ENCODE measurements at regions not wholly inside any gene's neighbourhood (a gene's known extent, or its start where the extent isn't known, plus 50 kb on each side); places are given as distances from the start of the nearest gene placed in this dataset.

DNA sequence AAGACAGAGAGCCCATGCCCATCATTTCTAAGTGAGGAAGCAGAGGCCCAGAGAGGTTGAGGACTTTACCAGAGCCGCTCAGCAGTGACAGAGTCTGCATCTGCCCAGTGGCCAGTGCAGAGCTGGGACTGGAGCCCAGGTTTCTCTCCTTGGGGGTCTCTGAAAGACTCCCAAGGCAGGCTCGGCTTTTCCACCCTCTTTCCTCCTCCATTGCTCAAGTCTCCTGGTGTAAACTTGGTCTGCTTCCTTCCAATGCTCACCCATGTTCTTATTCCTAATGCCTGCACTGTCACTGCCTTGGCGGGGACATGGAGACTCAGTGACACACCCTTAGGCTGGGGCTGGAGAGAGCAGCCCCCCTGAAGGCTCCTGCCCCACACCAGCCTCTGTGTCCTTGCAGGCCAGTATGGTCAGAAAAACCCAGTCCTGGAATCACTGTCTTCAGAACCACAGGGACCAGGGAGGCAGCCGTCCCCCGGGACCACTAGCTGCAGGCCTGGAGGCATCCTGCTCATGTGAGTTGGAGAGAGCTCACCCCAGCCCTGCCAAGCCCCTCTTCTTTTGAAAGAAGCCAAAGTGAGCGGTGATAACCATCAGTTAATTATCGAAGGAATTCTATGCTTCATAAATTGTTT lies 211.0 kb upstream of the ZNF536 start:
- intact Hi-C loops (cut with micrococcal nuclease; ENCODE audit: unreplicated experiment): no loop called here
- H3K27me3 Mint-ChIP-seq (ENCODE audit: insufficient read depth, unreplicated experiment): peaks cover 5% of the 10 kb centered on the region
- peaks cover 11% of the 10 kb centered on the region for H3K9me3 Mint-ChIP-seq (ENCODE audit: unreplicated experiment)
- BruUV-seq (replicated peaks): no TSS peak
- H3K4me3 Mint-ChIP-seq (ENCODE audit: unreplicated experiment): no peak overlapping the region
- ChIA-PET CTCF (no interaction called here), POLR2A (no interaction called here)
- H3K4me3 ChIP-seq (ENCODE audit: low read depth, low read length): no peak overlapping the region
- no peaks in the 10 kb centered on the region for H3K36me3 Mint-ChIP-seq (ENCODE audit: insufficient read depth, unreplicated experiment)
- H3K4me1 Mint-ChIP-seq (ENCODE audit: low read depth, unreplicated experiment): no peaks in the 10 kb centered on the region
- H3K36me3 ChIP-seq (ENCODE audit: control insufficient read depth, insufficient read depth, low read length): no peaks in the 10 kb centered on the region
- no peak for DNase-seq
- H3K27ac Mint-ChIP-seq (ENCODE audit: unreplicated experiment): no peak overlapping the region
- H3K4me1 ChIP-seq: no peaks in the 10 kb centered on the region
- H3K27me3 ChIP-seq (replicated peaks; ENCODE audit: control insufficient read depth, insufficient read depth, low read length): no peaks in the 10 kb centered on the region; the same call in 1 of the 2 replicates
- no peaks in the 10 kb centered on the region for H3K9me3 ChIP-seq
- TF ChIP-seq, protein P1, sequence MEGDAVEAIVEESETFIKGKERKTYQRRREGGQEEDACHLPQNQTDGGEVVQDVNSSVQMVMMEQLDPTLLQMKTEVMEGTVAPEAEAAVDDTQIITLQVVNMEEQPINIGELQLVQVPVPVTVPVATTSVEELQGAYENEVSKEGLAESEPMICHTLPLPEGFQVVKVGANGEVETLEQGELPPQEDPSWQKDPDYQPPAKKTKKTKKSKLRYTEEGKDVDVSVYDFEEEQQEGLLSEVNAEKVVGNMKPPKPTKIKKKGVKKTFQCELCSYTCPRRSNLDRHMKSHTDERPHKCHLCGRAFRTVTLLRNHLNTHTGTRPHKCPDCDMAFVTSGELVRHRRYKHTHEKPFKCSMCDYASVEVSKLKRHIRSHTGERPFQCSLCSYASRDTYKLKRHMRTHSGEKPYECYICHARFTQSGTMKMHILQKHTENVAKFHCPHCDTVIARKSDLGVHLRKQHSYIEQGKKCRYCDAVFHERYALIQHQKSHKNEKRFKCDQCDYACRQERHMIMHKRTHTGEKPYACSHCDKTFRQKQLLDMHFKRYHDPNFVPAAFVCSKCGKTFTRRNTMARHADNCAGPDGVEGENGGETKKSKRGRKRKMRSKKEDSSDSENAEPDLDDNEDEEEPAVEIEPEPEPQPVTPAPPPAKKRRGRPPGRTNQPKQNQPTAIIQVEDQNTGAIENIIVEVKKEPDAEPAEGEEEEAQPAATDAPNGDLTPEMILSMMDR (IDR thresholded peaks at IDR 0.05; ENCODE audit: insufficient read depth in 1 of 2, low read depth in 1 of 2, low read length in 1 of 2, severe bottlenecking in 1 of 2, unreplicated experiment in 1 of 2): no peak

DNA sequence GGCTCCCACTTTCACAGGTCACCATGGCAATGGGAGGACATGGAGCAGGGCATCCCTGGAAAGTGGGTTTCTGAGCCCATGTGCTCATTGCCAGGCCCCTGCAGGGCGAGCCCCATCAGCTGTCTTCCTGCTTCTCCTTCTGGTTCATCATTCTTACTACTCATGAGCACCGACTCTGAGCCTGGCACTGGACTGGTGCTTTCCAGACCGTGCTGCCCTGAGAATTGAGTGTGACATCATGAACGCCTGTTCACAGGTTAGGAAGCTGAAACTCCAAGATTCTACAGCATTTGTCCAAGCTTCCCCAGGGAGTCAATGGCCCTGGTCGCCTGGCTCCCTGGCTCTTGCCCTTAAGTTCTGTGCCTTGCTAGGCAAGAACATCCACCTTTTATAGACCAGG lies 210.4 kb upstream of the ZNF536 start:
- no TSS peak for BruUV-seq (replicated peaks)
- Mint-ChIP-seq H3K9me3 (ENCODE audit: unreplicated experiment) (peaks cover 11% of the 10 kb centered on the region), H3K27me3 (ENCODE audit: insufficient read depth, unreplicated experiment) (peaks cover 5% of the 10 kb centered on the region), H3K27ac (ENCODE audit: unreplicated experiment) (no peak overlapping the region), H3K4me3 (ENCODE audit: unreplicated experiment) (no peak overlapping the region), H3K36me3 (ENCODE audit: insufficient read depth, unreplicated experiment) (no peaks in the 10 kb centered on the region), H3K4me1 (ENCODE audit: low read depth, unreplicated experiment) (no peaks in the 10 kb centered on the region)
- intact Hi-C loops (cut with micrococcal nuclease; ENCODE audit: unreplicated experiment): no loop called here
- Histone ChIP-seq H3K4me1 (no peaks in the 10 kb centered on the region), H3K9me3 (no peaks in the 10 kb centered on the region), H3K4me3 (ENCODE audit: low read depth, low read length) (no peak overlapping the region), H3K27me3 (replicated peaks; ENCODE audit: control insufficient read depth, insufficient read depth, low read length) (no peaks in the 10 kb centered on the region; the same call in 1 of the 2 replicates), H3K36me3 (ENCODE audit: control insufficient read depth, insufficient read depth, low read length) (no peaks in the 10 kb centered on the region)
- TF ChIP-seq, protein P1 (IDR thresholded peaks at IDR 0.05; ENCODE audit: insufficient read depth in 1 of 2, low read depth in 1 of 2, low read length in 1 of 2, severe bottlenecking in 1 of 2, unreplicated experiment in 1 of 2): no peak
- CTCF ChIA-PET: no interaction called here
- POLR2A ChIA-PET: no interaction called here
- no peak for DNase-seq

DNA sequence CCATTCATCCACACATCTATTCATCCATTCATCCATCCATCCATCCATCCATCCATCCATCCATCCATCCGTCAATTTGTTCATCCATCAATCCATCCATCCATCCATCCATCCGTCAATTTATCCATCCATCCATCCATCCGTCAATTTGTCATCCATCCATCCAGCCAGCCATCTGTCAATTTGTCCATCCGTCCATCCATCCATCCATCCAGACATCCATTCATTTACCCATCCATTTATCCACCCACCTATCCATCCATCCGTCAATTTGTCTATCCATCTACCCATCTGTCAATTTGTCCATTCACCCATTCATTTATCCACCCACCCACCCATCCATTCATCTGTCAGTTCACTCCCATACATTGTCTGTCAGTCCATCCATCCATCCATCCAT lies 209.5 kb upstream of the ZNF536 start:
- H3K4me3 Mint-ChIP-seq (ENCODE audit: unreplicated experiment): no peak overlapping the region
- TF ChIP-seq, protein P1 (IDR thresholded peaks at IDR 0.05; ENCODE audit: insufficient read depth in 1 of 2, low read depth in 1 of 2, low read length in 1 of 2, severe bottlenecking in 1 of 2, unreplicated experiment in 1 of 2): no peak
- Histone ChIP-seq H3K4me1 (no peaks in the 10 kb centered on the region), H3K4me3 (ENCODE audit: low read depth, low read length) (no peak overlapping the region), H3K9me3 (no peaks in the 10 kb centered on the region), H3K36me3 (ENCODE audit: control insufficient read depth, insufficient read depth, low read length) (no peaks in the 10 kb centered on the region), H3K27me3 (replicated peaks; ENCODE audit: control insufficient read depth, insufficient read depth, low read length) (no peaks in the 10 kb centered on the region; the same call in 1 of the 2 replicates)
- intact Hi-C loops (cut with micrococcal nuclease; ENCODE audit: unreplicated experiment): no loop called here
- peaks cover 5% of the 10 kb centered on the region for H3K27me3 Mint-ChIP-seq (ENCODE audit: insufficient read depth, unreplicated experiment)
- peaks cover 11% of the 10 kb centered on the region for H3K9me3 Mint-ChIP-seq (ENCODE audit: unreplicated experiment)
- CTCF ChIA-PET: no interaction called here
- H3K27ac Mint-ChIP-seq (ENCODE audit: unreplicated experiment): no peak overlapping the region
- POLR2A ChIA-PET: no interaction called here
- no TSS peak for BruUV-seq (replicated peaks)
- no peaks in the 10 kb centered on the region for H3K36me3 Mint-ChIP-seq (ENCODE audit: insufficient read depth, unreplicated experiment)
- DNase-seq: no peak
- H3K4me1 Mint-ChIP-seq (ENCODE audit: low read depth, unreplicated experiment): no peaks in the 10 kb centered on the region
